ENCODE measurements at regions not wholly inside any gene's neighbourhood (a gene's known extent, or its start where the extent isn't known, plus 50 kb on each side); places are given as distances from the start of the nearest gene placed in this dataset.

DNA sequence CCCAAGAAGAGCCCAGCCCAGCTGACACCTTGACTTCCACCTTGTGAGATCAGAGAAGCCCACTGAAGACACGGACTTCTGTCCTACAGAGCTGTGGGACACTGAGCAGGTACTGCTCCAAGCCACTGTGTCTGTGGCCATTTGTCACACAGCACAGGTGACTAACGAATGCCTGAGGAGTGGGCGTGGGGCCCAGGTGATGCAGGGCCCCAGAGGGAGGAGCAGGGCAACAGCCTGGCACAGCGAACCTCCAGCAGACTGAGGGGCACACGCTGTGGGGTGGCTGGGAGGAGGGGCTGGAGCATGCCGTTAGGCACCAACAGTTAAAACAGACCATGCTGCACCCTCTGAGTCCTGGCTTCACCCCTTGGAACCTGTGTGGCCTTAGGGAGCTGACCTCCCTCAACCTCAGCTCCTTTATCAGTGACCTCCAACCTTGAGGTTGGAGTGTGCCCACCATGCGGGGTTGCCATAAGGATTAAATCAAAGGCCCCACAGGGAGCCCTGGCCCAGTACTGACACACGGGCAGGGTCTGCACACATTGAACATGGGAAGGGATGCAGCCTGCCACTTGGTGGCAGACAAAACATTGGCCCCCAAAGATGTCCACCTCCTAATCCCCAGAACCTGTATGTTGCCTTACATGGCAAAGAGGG, 119.9 kb upstream of the CST7 start:
- WGBS (ENCODE audit: missing lambda C conversion rate) = 28% methylated on average over 8 of the region's 8 CpGs
- ChIA-PET POLR2A (no interaction called here), CTCF (no interaction called here)
- Histone ChIP-seq H3K9me3 (no peaks in the 10 kb centered on the region), H3K4me1 (no peaks in the 10 kb centered on the region), H3K4me3 (no peak overlapping the region), H3K4me2 (no peak overlapping the region), H3K27ac (no peak overlapping the region)
- ATAC-seq (no peak), DNase-seq (ENCODE audit: low read depth in 1 of 2, low spot score in 1 of 2) (no peak), FAIRE-seq (no peak)
- TF ChIP-seq ZNF302 (CRISPR knock-in tag; IDR thresholded peaks at IDR 0.05) = no peak
- TF ChIP-seq, protein P1, sequence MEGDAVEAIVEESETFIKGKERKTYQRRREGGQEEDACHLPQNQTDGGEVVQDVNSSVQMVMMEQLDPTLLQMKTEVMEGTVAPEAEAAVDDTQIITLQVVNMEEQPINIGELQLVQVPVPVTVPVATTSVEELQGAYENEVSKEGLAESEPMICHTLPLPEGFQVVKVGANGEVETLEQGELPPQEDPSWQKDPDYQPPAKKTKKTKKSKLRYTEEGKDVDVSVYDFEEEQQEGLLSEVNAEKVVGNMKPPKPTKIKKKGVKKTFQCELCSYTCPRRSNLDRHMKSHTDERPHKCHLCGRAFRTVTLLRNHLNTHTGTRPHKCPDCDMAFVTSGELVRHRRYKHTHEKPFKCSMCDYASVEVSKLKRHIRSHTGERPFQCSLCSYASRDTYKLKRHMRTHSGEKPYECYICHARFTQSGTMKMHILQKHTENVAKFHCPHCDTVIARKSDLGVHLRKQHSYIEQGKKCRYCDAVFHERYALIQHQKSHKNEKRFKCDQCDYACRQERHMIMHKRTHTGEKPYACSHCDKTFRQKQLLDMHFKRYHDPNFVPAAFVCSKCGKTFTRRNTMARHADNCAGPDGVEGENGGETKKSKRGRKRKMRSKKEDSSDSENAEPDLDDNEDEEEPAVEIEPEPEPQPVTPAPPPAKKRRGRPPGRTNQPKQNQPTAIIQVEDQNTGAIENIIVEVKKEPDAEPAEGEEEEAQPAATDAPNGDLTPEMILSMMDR (IDR thresholded peaks at IDR 0.05) = no peak
- no peak for TF ChIP-seq ZFP36 (IDR thresholded peaks at IDR 0.05; ENCODE audit: borderline replicate concordance, partially characterized antibody)
- no peak for TF ChIP-seq MYC (IDR thresholded peaks at IDR 0.05; ENCODE audit: borderline replicate concordance, low read length)
- no peak for TF ChIP-seq FOXS1 (CRISPR knock-in tag; IDR thresholded peaks at IDR 0.05)

DNA sequence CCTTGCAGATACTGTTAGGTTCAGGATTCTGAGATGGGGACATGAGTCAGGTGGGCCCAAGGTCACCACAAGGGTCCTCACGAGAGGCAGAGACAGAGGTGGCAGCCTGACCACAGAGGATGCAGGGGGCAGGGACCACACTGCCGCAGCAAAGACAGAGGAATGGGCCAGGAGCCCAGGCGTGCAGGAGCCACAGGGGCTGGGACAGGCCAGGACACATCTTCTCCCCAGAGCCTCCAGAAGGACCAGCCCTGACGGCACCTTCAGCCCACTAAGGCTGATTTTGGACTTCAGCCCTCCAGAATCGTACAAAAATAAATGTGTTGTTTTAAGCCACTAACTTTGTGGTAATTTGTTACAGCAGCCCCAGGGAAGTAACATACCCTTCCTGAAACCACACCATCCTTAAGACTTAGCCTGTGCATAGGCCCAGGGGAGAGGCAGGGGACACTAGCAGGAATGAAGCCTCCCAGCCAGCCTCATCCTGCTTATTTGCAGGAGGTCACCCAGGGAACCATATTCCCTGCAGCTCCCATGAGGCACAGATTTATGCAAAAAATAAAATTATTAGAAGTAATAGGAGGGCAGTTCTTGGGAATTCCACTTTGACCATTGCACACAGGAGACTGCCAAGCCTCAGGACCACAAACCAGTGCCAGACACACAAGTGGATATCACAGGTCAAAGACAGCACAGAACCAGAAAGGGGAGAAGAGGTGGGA, 119.3 kb upstream of the CST7 start:
- POLR2A ChIA-PET = no interaction called here
- Histone ChIP-seq H3K27ac (no peak overlapping the region), H3K4me1 (no peaks in the 10 kb centered on the region), H3K4me2 (no peak overlapping the region), H3K4me3 (no peak overlapping the region), H3K9me3 (no peaks in the 10 kb centered on the region)
- CTCF ChIA-PET = no interaction called here
- DNase-seq (ENCODE audit: low read depth in 1 of 2, low spot score in 1 of 2) = no peak
- FAIRE-seq = no peak
- TF ChIP-seq FOSB (CRISPR knock-in tag; IDR thresholded peaks at IDR 0.05) (no peak), ESRRA (IDR thresholded peaks at IDR 0.05; ENCODE audit: borderline replicate concordance, low read length) (no peak), NFE2L2 (conservative IDR thresholded peaks at IDR 0.05; ENCODE audit: low read length) (no peak), EHF (CRISPR knock-in tag; IDR thresholded peaks at IDR 0.05) (no peak), CHD4 (IDR thresholded peaks at IDR 0.05; ENCODE audit: borderline replicate concordance) (no peak), CEBPB (IDR thresholded peaks at IDR 0.05) (no peak), NR3C1 (IDR thresholded peaks at IDR 0.05) (no peak)
- TF ChIP-seq, protein P1 (IDR thresholded peaks at IDR 0.05) = no peak
- TF ChIP-seq, protein P2, sequence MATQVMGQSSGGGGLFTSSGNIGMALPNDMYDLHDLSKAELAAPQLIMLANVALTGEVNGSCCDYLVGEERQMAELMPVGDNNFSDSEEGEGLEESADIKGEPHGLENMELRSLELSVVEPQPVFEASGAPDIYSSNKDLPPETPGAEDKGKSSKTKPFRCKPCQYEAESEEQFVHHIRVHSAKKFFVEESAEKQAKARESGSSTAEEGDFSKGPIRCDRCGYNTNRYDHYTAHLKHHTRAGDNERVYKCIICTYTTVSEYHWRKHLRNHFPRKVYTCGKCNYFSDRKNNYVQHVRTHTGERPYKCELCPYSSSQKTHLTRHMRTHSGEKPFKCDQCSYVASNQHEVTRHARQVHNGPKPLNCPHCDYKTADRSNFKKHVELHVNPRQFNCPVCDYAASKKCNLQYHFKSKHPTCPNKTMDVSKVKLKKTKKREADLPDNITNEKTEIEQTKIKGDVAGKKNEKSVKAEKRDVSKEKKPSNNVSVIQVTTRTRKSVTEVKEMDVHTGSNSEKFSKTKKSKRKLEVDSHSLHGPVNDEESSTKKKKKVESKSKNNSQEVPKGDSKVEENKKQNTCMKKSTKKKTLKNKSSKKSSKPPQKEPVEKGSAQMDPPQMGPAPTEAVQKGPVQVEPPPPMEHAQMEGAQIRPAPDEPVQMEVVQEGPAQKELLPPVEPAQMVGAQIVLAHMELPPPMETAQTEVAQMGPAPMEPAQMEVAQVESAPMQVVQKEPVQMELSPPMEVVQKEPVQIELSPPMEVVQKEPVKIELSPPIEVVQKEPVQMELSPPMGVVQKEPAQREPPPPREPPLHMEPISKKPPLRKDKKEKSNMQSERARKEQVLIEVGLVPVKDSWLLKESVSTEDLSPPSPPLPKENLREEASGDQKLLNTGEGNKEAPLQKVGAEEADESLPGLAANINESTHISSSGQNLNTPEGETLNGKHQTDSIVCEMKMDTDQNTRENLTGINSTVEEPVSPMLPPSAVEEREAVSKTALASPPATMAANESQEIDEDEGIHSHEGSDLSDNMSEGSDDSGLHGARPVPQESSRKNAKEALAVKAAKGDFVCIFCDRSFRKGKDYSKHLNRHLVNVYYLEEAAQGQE (IDR thresholded peaks at IDR 0.05) = no peak
- TF ChIP-seq, protein P3, sequence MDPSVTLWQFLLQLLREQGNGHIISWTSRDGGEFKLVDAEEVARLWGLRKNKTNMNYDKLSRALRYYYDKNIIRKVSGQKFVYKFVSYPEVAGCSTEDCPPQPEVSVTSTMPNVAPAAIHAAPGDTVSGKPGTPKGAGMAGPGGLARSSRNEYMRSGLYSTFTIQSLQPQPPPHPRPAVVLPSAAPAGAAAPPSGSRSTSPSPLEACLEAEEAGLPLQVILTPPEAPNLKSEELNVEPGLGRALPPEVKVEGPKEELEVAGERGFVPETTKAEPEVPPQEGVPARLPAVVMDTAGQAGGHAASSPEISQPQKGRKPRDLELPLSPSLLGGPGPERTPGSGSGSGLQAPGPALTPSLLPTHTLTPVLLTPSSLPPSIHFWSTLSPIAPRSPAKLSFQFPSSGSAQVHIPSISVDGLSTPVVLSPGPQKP (IDR thresholded peaks at IDR 0.05; ENCODE audit: low read depth, low read length) = no peak
- TF ChIP-seq, protein P4, sequence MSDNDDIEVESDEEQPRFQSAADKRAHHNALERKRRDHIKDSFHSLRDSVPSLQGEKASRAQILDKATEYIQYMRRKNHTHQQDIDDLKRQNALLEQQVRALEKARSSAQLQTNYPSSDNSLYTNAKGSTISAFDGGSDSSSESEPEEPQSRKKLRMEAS (IDR thresholded peaks at IDR 0.05) = no peak
- TF ChIP-seq, protein P5, sequence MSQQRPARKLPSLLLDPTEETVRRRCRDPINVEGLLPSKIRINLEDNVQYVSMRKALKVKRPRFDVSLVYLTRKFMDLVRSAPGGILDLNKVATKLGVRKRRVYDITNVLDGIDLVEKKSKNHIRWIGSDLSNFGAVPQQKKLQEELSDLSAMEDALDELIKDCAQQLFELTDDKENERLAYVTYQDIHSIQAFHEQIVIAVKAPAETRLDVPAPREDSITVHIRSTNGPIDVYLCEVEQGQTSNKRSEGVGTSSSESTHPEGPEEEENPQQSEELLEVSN (IDR thresholded peaks at IDR 0.05; ENCODE audit: borderline replicate concordance, low read depth) = no peak
- 34% methylated on average over 5 of the region's 5 CpGs for WGBS (ENCODE audit: missing lambda C conversion rate)
- ATAC-seq = no peak

Measured in A549 (cell line).